PC-3 (cell line): ENCODE measurements at regions not wholly inside any gene's neighbourhood (a gene's known extent, or its start where the extent isn't known, plus 50 kb on each side); places are given as distances from the start of the nearest gene placed in this dataset.
"Not testable (repeated sequence)": the region's sequence is repeated elsewhere in the genome, so short reads cannot be mapped to it uniquely, and the experiment has no call there.

ENCODE experiments used
- ATAC-seq: fragments of 200-7000 bp; cut with Tn5 transposase; 2 replicates; pipeline ENCODE4 v1.9.1; 2020; ENCODE audit warnings: mild to moderate bottlenecking, moderate library complexity
- BruUV-seq: library from RNA; stranded (reverse); fragments of 400-500 nt; replicated peaks from 2 replicates; lab custom pipeline; 2021; lab: Mats Ljungman, UMichigan
- CTCF ChIA-PET: fragments of 300-600 bp; sonication (Branson Sonifier 250); formaldehyde crosslinking; loops from one replicate; lab custom pipeline; 2022; ENCODE audit warnings: antibody characterized with exemption; lab: Charles Lee
- POLR2A ChIA-PET: fragments of 300-600 bp; sonication (Branson Sonifier 250); formaldehyde crosslinking; loops from one replicate; lab custom pipeline; 2022; ENCODE audit warnings: antibody characterized with exemption; ENCODE audit not compliant: unreplicated experiment; lab: Charles Lee
- DNase-seq: peaks from one replicate; pipeline ENCODE4 v3.0.0-alpha.2; 2015
- H2AFZ ChIP-seq: fragments of 300-600 bp; sonication (generic); 2 replicates; pipeline ENCODE4 v1.6.0; 2016; ENCODE audit warnings: antibody characterized with exemption, low read length
- H3F3A ChIP-seq: fragments of 300-600 bp; sonication (generic); one replicate; pipeline ENCODE4 v1.6.0; 2017; ENCODE audit warnings: antibody characterized with exemption, low read length, control low read depth, mild to moderate bottlenecking; ENCODE audit not compliant: unreplicated experiment
- H3K27ac ChIP-seq: fragments of 300-600 bp; sonication (generic); 2 replicates; pipeline ENCODE4 v1.5.1; 2016; ENCODE audit warnings: mild to moderate bottlenecking, low read length
- H3K27me3 ChIP-seq: fragments of 300-600 bp; sonication (generic); 2 replicates; pipeline ENCODE4 v1.6.1; 2016; ENCODE audit warnings: low read length, mixed read lengths
- H3K36me3 ChIP-seq: fragments of 300-600 bp; sonication (generic); 2 replicates; pipeline ENCODE4 v1.6.1; 2016; ENCODE audit warnings: low read depth, mixed run types, low read length, mixed read lengths
- H3K4me1 ChIP-seq: fragments of 300-600 bp; sonication (generic); 2 replicates; pipeline ENCODE4 v1.5.1; 2016; ENCODE audit warnings: low read length; ENCODE audit not compliant: insufficient read depth
- H3K4me2 ChIP-seq: fragments of 300-600 bp; sonication (generic); 2 replicates; pipeline ENCODE4 v1.6.0; 2016; ENCODE audit warnings: low read length
- H3K4me3 ChIP-seq: fragments of 300-600 bp; sonication (generic); 2 replicates; pipeline ENCODE4 v1.5.1; 2016; ENCODE audit warnings: mild to moderate bottlenecking, low read length, mixed read lengths
- H3K79me2 ChIP-seq: fragments of 300-600 bp; sonication (generic); 2 replicates; pipeline ENCODE4 v1.6.1; 2017; ENCODE audit warnings: low read length, mixed read lengths
- H3K9ac ChIP-seq: fragments of 300-600 bp; sonication (generic); 2 replicates; pipeline ENCODE4 v1.6.0; 2016; ENCODE audit warnings: mild to moderate bottlenecking, low read length
- H3K9me2 ChIP-seq: fragments of 300-600 bp; sonication (generic); replicated peaks from 2 replicates; pipeline ENCODE4 v1.6.1; 2016; ENCODE audit warnings: mixed run types, low read length, mixed read lengths
- H3K9me3 ChIP-seq: fragments of 300-600 bp; sonication (generic); 2 replicates; pipeline ENCODE4 v1.6.1; 2016; ENCODE audit warnings: low read length, mixed read lengths
- H4K20me1 ChIP-seq: fragments of 300-600 bp; sonication (generic); 2 replicates; pipeline ENCODE4 v1.6.1; 2016; ENCODE audit warnings: low read length, mixed read lengths
- EZH2 ChIP-seq: fragments of 300-600 bp; sonication (generic); IDR thresholded peaks from one replicate; pipeline ENCODE4 v1.6.1; 2017; ENCODE audit warnings: antibody characterized with exemption, mild to moderate bottlenecking, low read length; ENCODE audit not compliant: unreplicated experiment
- EZH2phosphoT487 ChIP-seq: fragments of 300-600 bp; sonication (generic); IDR thresholded peaks from 2 replicates; pipeline ENCODE4 v1.6.1; 2018; ENCODE audit warnings: mild to moderate bottlenecking, antibody characterized with exemption, low read length, borderline replicate concordance
- intact Hi-C: fragments of 100-400 bp; cut with micrococcal nuclease; formaldehyde crosslinking; loops from 2 replicates; pipeline ENCODE4 v1.9.0; 2023
- TF ChIP-seq, protein P1 (sequence below): fragments of 300-600 bp; sonication (generic); conservative IDR thresholded peaks from 2 replicates; pipeline ENCODE4 v1.5.1; 2017; ENCODE audit warnings: antibody characterized with exemption, low read depth, mild to moderate bottlenecking, low read length

- intact Hi-C loops: no loop called here
- Histone ChIP-seq H3K4me1 (no peaks in the 10 kb centered on the region), H3K4me2 (no peak overlapping the region), H3K27ac (no peak overlapping the region), H3K9me3 (peaks cover 15% of the 10 kb centered on the region; the same call in 1 of the 2 replicates), H3F3A (no peaks in the 10 kb centered on the region), H3K36me3 (no peaks in the 10 kb centered on the region), H4K20me1 (no peaks in the 10 kb centered on the region), H2AFZ (no peak overlapping the region), H3K9me2 (no peaks in the 10 kb centered on the region), H3K27me3 (no peaks in the 10 kb centered on the region), H3K9ac (no peak overlapping the region), H3K4me3 (no peak overlapping the region), H3K79me2 (no peaks in the 10 kb centered on the region)
- no peak for TF ChIP-seq EZH2
- no peak for TF ChIP-seq EZH2phosphoT487
- TF ChIP-seq, protein P1, sequence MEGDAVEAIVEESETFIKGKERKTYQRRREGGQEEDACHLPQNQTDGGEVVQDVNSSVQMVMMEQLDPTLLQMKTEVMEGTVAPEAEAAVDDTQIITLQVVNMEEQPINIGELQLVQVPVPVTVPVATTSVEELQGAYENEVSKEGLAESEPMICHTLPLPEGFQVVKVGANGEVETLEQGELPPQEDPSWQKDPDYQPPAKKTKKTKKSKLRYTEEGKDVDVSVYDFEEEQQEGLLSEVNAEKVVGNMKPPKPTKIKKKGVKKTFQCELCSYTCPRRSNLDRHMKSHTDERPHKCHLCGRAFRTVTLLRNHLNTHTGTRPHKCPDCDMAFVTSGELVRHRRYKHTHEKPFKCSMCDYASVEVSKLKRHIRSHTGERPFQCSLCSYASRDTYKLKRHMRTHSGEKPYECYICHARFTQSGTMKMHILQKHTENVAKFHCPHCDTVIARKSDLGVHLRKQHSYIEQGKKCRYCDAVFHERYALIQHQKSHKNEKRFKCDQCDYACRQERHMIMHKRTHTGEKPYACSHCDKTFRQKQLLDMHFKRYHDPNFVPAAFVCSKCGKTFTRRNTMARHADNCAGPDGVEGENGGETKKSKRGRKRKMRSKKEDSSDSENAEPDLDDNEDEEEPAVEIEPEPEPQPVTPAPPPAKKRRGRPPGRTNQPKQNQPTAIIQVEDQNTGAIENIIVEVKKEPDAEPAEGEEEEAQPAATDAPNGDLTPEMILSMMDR: no peak
- POLR2A ChIA-PET: no interaction called here
- no peak for DNase-seq
- no peak for ATAC-seq
- CTCF ChIA-PET: no interaction called here
- no TSS peak for BruUV-seq
Measured at GRCh38 chr3:34891941-34892340, 747.4 kb upstream of the ARPP21 start.

DNA sequence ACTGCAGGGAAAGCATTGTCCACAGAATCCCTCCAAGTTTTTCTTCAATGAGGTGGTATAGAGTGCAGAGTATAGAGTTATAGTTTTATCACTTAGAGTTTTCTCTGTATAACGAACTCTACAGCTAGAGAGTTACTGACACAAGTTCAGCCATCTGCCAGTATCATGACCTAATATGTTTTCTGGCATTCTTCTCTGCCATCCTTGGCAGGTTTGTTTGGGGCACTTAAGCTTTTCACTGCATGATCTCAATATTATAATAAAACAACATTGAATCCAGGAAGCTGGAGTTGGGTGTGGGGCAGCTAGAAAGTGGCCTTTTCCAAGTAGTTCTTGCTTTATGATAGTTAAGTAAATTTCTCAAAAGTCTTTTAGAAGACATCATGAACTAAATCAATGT, 743.5 kb upstream of the ARPP21 start:
- ATAC-seq: no peak
- Histone ChIP-seq H3F3A (no peaks in the 10 kb centered on the region), H3K9ac (no peak overlapping the region), H3K4me2 (no peak overlapping the region), H3K9me3 (peaks cover 24% of the 10 kb centered on the region), H3K4me3 (no peak overlapping the region), H3K9me2 (no peaks in the 10 kb centered on the region), H3K4me1 (no peaks in the 10 kb centered on the region), H2AFZ (no peak overlapping the region), H3K36me3 (no peaks in the 10 kb centered on the region), H3K27ac (no peak overlapping the region), H3K27me3 (no peaks in the 10 kb centered on the region), H4K20me1 (no peaks in the 10 kb centered on the region), H3K79me2 (no peaks in the 10 kb centered on the region)
- intact Hi-C loops: no loop called here
- BruUV-seq: no TSS peak
- ChIA-PET CTCF (no interaction called here), POLR2A (no interaction called here)
- no peak for DNase-seq
- TF ChIP-seq, protein P1: no peak
- TF ChIP-seq EZH2: no peak
- TF ChIP-seq EZH2phosphoT487: no peak

DNA sequence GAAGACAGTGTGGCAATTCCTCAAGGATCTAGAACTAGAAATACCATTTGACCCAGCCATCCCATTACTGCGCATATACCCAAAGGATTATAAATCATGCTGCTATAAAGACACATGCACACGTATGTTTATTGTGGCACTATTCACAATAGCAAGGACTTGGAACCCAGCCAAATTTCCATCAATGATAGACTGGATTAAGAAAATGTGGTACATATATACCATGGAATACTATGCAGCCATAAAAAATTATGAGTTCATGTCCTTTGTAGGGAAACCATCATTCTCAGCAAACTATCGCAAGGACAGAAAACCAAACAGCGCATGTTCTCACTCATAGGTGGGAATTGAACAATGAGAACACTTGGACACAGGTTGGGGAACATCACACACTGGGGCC, 729.6 kb upstream of the ARPP21 start:
- H3K9ac ChIP-seq, CTCF ChIA-PET, H4K20me1 ChIP-seq, H3K27me3 ChIP-seq, H3K4me2 ChIP-seq, H3K4me3 ChIP-seq, intact Hi-C loops, H3K9me3 ChIP-seq, H3K4me1 ChIP-seq, H3K27ac ChIP-seq, POLR2A ChIA-PET, H3K9me2 ChIP-seq, H3F3A ChIP-seq, H3K79me2 ChIP-seq, ATAC-seq, DNase-seq, BruUV-seq, H3K36me3 ChIP-seq, H2AFZ ChIP-seq: not testable (repeated sequence)
